NB4 (cell line): ENCODE measurements at regions not wholly inside any gene's neighbourhood (a gene's known extent, or its start where the extent isn't known, plus 50 kb on each side); places are given as distances from the start of the nearest gene placed in this dataset.

ENCODE experiments used
- CTCF ChIP-seq: IDR thresholded peaks from one replicate; pipeline ENCODE4 v1.5.1; 2012; ENCODE audit warnings: low read depth, low read length
- MAX ChIP-seq: IDR thresholded peaks from 2 replicates; pipeline ENCODE4 v1.6.1; 2011; ENCODE audit warnings: low read depth, low read length
- MYC ChIP-seq: IDR thresholded peaks from 2 replicates; pipeline ENCODE4 v1.6.1; 2011; ENCODE audit warnings: low read depth, low read length
- POLR2A ChIP-seq: IDR thresholded peaks from 2 replicates; pipeline ENCODE4 v1.6.1; 2011; ENCODE audit warnings: mild to moderate bottlenecking; ENCODE audit not compliant: insufficient read length; ENCODE audit errors: extremely low read depth

GRCh38 chr14:62079038-62079437 is 316.8 kb downstream of the SNAPC1 start:
- TF ChIP-seq CTCF = no peak
- TF ChIP-seq POLR2A = no peak
- TF ChIP-seq MAX = no peak
- TF ChIP-seq MYC = no peak
